ENCODE measurements at regions not wholly inside any gene's neighbourhood (a gene's known extent, or its start where the extent isn't known, plus 50 kb on each side); places are given as distances from the start of the nearest gene placed in this dataset.
"Not testable (repeated sequence)": the region's sequence is repeated elsewhere in the genome, so short reads cannot be mapped to it uniquely, and the experiment has no call there.

- not testable (repeated sequence) for DNase-seq
Observed at GRCh38 chr15:24165512-24165911, 478.4 kb upstream of the NDN start.

DNA sequence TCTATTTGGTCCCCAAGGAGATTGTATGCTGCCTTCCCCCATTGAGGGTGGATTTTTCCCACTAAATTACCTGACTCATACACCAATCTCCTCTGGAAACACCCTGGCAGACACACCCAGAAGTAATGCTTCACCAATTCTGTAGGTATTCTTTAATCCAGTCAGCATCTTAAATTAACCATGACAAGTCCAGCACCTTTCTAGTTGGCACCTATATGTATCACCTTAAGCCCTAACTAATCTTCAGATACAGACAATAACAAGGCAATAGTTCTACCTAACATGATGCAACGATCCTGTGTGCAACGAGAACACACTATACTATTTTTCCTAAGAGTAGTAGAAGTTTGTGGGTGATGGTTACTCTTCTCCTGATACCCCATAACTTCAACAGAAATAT is 473.3 kb upstream of the NPAP1 start:
- DNase-seq = not testable (repeated sequence)

DNA sequence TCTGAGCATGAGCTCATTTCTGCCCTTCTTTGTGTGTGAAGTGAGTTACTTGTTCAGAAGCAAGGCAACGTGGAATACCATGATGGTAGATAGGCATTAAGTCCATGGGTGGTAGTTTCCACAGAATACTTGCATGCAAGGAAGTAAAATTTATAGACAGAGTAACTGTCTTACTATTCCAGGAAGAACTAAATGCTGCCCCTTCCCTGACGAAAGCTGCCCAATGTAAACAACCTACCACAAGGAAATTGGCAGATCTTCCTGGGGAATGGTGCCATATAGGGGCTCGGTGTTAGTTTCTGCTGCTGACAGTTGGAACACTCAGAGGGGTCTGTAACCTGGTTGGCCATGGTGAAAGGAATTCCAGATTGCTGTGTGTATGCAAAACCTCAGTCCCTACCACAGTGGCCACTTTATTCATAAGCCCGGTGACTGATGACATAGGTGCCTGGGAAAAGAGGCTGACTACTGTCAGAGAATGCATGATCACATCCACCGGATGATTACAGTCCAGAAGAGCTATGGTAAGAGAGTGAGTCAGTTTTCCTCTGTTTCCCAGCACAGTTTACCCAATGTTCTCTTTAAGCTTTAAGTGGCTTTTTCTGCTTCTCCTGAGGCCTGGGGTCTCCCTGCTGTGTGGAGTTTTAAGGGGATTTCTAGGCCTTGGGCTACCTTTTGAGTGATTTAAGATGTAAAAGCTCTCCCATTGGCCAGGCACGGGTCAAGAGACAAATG is 463.7 kb upstream of the NPAP1 start:
- DNase-seq = not testable (repeated sequence)

GRCh38 chr15:24223739-24224138 is 451.8 kb upstream of the NPAP1 start:
- no peak for DNase-seq

DNA sequence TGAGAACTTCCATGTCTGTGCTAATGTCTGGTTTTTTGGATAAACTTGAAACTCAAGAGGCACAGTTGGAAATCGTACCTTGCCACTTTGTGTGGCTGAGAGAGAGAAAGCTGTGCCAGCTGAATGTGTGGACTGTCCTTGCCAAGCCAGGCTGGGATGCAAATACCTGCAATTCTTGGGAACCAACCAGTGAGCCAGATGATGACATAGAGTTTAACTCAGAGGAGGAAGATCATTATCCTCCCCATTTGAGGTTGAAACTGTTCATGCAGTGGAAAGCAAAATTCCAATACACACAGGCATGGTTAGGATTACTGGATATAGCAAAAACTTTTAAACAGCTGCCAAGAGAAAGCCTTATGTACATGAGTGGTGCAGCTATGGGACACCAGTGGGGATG is 451.4 kb upstream of the NPAP1 start:
- no peak for DNase-seq

DNA sequence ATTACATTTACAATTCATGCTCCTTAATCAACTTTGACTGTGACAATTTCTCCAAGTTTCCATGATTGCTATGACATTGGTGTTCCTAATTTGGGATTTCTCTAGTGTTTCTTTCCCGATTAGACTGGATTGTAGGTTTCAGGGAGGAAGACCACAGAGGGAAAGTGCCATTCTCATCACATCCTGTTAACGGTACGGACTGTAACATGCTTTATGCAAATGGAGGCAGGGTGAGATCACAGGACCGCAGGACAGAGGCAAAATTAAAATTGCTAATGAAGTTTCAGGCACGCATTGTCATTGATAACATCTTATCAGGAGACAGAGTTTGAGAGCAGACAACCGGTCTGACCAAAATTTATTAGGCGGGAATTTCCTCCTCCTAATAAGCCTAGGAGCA is 446.7 kb upstream of the NPAP1 start:
- not testable (repeated sequence) for DNase-seq

DNA sequence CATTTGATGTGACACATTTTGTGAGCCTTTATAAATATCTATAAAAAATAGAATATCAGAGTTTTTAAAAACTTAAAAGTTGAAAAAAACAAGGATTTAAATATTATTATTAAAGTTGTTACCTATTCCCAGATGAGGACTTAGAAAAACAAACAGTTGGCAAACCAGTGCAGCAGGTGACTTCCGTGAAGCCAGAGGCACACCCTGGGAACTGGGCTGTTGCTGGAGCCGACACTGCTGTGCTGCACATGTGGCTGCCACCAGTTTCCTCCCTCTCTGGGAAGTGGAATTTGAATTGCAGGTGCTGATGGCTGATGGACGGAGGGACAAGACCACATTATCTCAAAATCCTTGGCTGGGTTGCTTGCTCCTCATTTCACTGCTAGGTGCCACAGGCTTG is 442.4 kb upstream of the NPAP1 start:
- DNase-seq = not testable (repeated sequence)

DNA sequence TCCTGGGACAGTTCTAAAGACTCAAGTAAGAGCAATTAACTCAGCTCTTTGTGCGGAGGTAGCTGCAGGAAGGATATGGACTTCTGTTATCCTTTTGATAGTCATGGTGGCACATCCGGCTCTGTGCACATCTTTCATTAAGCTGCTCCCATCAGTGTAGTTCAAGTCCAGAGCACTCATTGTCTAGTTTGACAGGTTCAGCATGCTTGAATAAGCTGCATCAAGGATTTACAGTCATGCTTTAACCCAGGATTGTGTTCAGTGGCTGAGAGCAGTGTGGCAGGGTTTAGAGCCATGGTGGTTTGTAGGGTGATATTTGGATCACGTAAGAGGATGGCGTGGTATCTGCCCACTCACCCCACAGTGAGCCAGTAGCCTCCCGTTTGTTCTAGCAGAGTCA is 435.0 kb upstream of the NPAP1 start:
- DNase-seq = not testable (repeated sequence)

- DNase-seq = not testable (repeated sequence)
Observed at GRCh38 chr15:24259106-24259505, 416.5 kb upstream of the NPAP1 start.

- not testable (repeated sequence) for DNase-seq
Observed at GRCh38 chr15:24260407-24260806, 415.2 kb upstream of the NPAP1 start.

DNA sequence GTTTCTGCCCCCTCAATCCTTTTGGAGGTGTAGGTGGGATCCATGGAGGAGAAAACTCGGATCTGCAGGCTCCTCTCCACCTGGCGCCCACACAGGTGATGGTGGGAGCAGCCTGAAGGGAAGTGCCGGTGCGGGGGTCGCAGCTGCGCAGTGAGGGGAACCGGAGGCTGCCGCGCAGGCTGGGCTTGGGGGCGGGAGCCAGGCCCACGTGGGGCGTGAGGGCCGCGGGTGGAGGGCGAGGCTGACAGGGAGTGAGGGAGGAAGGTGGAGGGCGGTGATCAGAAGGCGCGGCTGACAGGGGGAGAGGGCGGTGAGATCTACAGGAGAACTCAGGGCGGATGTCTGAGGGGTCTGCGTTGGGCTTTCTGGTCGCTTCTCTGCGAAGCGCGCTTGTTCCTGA is 414.7 kb upstream of the NPAP1 start:
- DNase-seq = not testable (repeated sequence)

DNA sequence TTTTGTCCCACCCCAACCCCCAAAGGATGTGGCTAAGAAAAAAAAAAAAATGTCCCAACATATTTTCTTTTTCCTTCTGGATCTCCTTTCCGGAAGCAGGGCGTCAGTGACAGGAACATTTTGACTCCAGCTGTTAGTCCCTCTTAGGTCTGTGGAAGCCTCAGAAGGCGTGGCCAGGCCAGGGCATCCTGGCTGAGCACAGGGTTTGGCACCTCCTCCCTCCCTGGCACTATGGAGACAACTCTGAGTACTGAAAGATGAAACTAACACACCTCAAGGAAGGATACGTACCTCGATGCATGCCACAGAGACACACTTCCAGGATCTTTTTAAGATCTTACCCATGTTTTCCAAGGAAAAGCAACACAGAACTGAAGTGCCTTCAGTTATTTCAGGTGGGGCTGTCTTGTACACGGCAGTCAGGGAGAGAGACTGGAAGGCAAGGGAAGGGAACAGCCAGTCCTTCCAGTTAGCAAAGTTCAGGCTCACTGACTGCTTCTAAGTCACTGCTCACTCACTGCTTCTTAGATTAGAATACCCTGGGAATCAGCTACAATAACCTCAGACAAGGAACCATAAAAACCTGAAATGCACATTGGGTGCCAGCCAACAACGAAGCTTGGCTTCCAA is 406.9 kb upstream of the NPAP1 start:
- not testable (repeated sequence) for DNase-seq

- DNase-seq = no peak
Observed at GRCh38 chr15:24269166-24269571, 406.4 kb upstream of the NPAP1 start.

DNA sequence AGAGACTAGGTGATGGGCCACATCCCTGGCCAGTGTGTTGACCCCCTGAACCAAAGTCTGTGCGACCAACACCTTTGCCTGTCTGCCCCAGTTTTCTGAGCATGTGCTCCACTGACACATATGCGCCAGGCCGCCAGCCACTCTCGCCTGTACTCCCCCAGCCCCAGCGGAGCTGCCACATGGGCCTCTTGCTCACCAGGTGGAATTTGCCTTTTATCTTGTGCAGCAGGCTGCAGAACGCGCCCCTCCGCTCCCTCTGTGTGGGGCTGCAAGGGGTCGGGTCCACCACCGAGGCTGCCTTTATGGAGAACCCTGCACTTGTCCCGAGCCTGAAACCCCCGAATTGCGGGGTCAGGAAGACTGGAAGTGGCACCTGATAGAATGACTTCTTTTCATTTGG is 405.7 kb upstream of the NPAP1 start:
- DNase-seq = no peak

- DNase-seq = not testable (repeated sequence)
Observed at GRCh38 chr15:24271496-24272244, 403.9 kb upstream of the NPAP1 start.

GRCh38 chr15:24292837-24293236 is 382.7 kb upstream of the NPAP1 start:
- DNase-seq = no peak

GRCh38 chr15:24300804-24301368 is 374.7 kb upstream of the NPAP1 start:
- DNase-seq = not testable (repeated sequence)

- not testable (repeated sequence) for DNase-seq
Observed at GRCh38 chr15:24301999-24302398, 373.6 kb upstream of the NPAP1 start.

DNA sequence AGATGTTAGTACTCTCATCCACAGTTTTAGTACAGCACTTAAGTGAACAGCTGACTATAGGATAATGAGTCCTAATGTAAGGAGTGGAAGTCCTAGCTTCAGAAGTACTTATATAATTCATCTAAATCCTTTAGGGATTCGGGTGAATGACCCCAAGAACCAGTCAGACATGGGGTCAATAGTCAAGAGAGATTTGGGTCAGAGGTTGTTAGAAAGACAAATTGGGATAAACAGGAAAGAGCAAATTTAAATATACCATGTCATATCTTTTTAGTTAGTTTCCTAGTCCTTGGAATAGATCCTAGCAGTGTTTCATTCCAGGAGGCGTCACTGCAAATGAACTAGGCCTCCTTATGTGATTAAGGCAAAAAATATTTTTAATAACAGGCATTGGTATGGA is 370.8 kb upstream of the NPAP1 start:
- not testable (repeated sequence) for DNase-seq

- DNase-seq = not testable (repeated sequence)
Observed at GRCh38 chr15:24305643-24306042, 369.9 kb upstream of the NPAP1 start.

- DNase-seq = not testable (repeated sequence)
Observed at GRCh38 chr15:24309700-24310099, 365.9 kb upstream of the NPAP1 start.

- not testable (repeated sequence) for DNase-seq
Observed at GRCh38 chr15:24311692-24312091, 363.9 kb upstream of the NPAP1 start.

- DNase-seq = not testable (repeated sequence)
Observed at GRCh38 chr15:24316326-24316725, 359.2 kb upstream of the NPAP1 start.

All from suppressor macrophage (primary cell).